CD4-positive, alpha-beta T cell (primary cell): ENCODE measurements at regions not wholly inside any gene's neighbourhood (a gene's known extent, or its start where the extent isn't known, plus 50 kb on each side); places are given as distances from the start of the nearest gene placed in this dataset.
A peak's percentile ranks its signal among the peaks of the same experiment; 100 is the strongest.

Experiments used
- ATAC-seq: fragments of 200-7000 bp; cut with Tn5 transposase; one replicate; pipeline ENCODE4 v1.10.0; 2022; ENCODE audit warnings: mild to moderate bottlenecking; ENCODE audit not compliant: poor library complexity
- CTCF ChIA-PET: fragments of 350-600 bp; sonication (Branson Sonifier 250); formaldehyde crosslinking; loops from one replicate; lab custom pipeline; 2021; ENCODE audit warnings: antibody characterized with exemption, inconsistent platforms; lab: Charles Lee
- POLR2A ChIA-PET: fragments of 350-600 bp; sonication (Branson Sonifier 250); formaldehyde crosslinking; loops from one replicate; lab custom pipeline; 2021; ENCODE audit warnings: antibody characterized with exemption, inconsistent platforms; lab: Charles Lee
- DNase-seq, 14 experiments: peaks; one replicate each; pipeline ENCODE4 v3.0.0-alpha.2; 2013 to 2020; ENCODE audit warnings: mixed read lengths in 2 of 14
- H3K27ac ChIP-seq, 2 donors: one replicate each; pipeline versions ENCODE4 v1.5.1 to v1.7.0; 2013; ENCODE audit warnings: low read length in 2 of 2, low read depth in 1 of 2, mild to moderate bottlenecking in 1 of 2
- H3K27me3 ChIP-seq, 2 experiments: 1 replicate in 1 of 2; 2 replicates in 1 of 2; pipeline versions ENCODE4 v1.6.1 to v1.7.0; 2013; ENCODE audit warnings: low read length in 2 of 2, control low read depth in 1 of 2, mild to moderate bottlenecking in 1 of 2, moderate library complexity in 1 of 2; ENCODE audit not compliant: insufficient read depth in 2 of 2, control insufficient read depth in 1 of 2
- H3K36me3 ChIP-seq: one replicate; pipeline ENCODE4 v1.6.1; 2013; ENCODE audit warnings: low read length, control low read depth; ENCODE audit not compliant: insufficient read depth
- H3K4me1 ChIP-seq: one replicate; pipeline ENCODE4 v1.6.1; 2013; ENCODE audit warnings: low read length, control low read depth; ENCODE audit not compliant: insufficient read depth
- H3K4me3 ChIP-seq: one replicate; pipeline ENCODE4 v1.5.1; 2013; ENCODE audit warnings: mild to moderate bottlenecking, low read length, moderate library complexity
- H3K9me3 ChIP-seq, 2 experiments: 1 replicate in 1 of 2; 2 replicates in 1 of 2; pipeline versions ENCODE4 v1.6.1 to v1.7.0; 2013; ENCODE audit warnings: low read length in 2 of 2, mild to moderate bottlenecking in 2 of 2, control low read depth in 1 of 2, moderate library complexity in 1 of 2; ENCODE audit not compliant: control insufficient read depth in 1 of 2, insufficient read depth in 1 of 2
- H3K27ac Mint-ChIP-seq: one replicate; pipeline ENCODE4 v1.8.0; 2020; ENCODE audit warnings: mixed read lengths
- H3K27me3 Mint-ChIP-seq: one replicate; pipeline ENCODE4 v1.8.0; 2021; ENCODE audit warnings: mixed read lengths
- H3K36me3 Mint-ChIP-seq: one replicate; pipeline ENCODE4 v1.8.0; 2021; ENCODE audit warnings: low read depth, mixed read lengths
- H3K4me1 Mint-ChIP-seq: one replicate; pipeline ENCODE4 v1.8.0; 2021; ENCODE audit warnings: low read depth, mixed read lengths
- H3K4me3 Mint-ChIP-seq: one replicate; pipeline ENCODE4 v1.8.0; 2020; ENCODE audit warnings: mild to moderate bottlenecking, mixed read lengths
- H3K9me3 Mint-ChIP-seq: one replicate; pipeline ENCODE4 v1.8.0; 2020; ENCODE audit warnings: mixed read lengths
- CTCF ChIP-seq: fragments of 200-600 bp; IDR thresholded peaks from one replicate; pipeline ENCODE4 v1.8.0; 2022; ENCODE audit warnings: antibody characterized with exemption, mild to moderate bottlenecking
- intact Hi-C, 2 experiments: fragments of 100-400 bp; cut with DNase I in 1 of 2; cut with micrococcal nuclease in 1 of 2; formaldehyde crosslinking; loops; one replicate each; pipeline versions ENCODE4 v1.15.1 to v1.9.0; 2023 to 2025; cut with DNase I, micrococcal nuclease

GRCh38 chr2:40955042-40955441, 503.2 kb upstream of the SLC8A1 start:
- Mint-ChIP-seq H3K27ac (no peak overlapping the region), H3K36me3 (no peaks in the 10 kb centered on the region), H3K4me3 (no peak overlapping the region), H3K9me3 (no peaks in the 10 kb centered on the region), H3K27me3 (no peaks in the 10 kb centered on the region), H3K4me1 (no peaks in the 10 kb centered on the region)
- Histone ChIP-seq H3K4me1 (no peaks in the 10 kb centered on the region), H3K4me3 (no peak overlapping the region), H3K36me3 (no peaks in the 10 kb centered on the region), H3K9me3 (no peaks in the 10 kb centered on the region), H3K27me3 (no peaks in the 10 kb centered on the region), H3K27ac (no peak overlapping the region)
- CTCF ChIA-PET, result no interaction called here
- intact Hi-C loops, result no loop called here
- no peak for DNase-seq
- no peak for ATAC-seq
- POLR2A ChIA-PET, result no interaction called here
- TF ChIP-seq CTCF, result no peak

- DNase-seq (no peak), ATAC-seq (no peak)
- H3K36me3 ChIP-seq, result no peaks in the 10 kb centered on the region
- ChIA-PET POLR2A (no interaction called here), CTCF (no interaction called here)
- no peaks in the 10 kb centered on the region for H3K36me3 Mint-ChIP-seq
- no peak for TF ChIP-seq CTCF
- H3K27ac Mint-ChIP-seq, result no peak overlapping the region
- intact Hi-C loops, result no loop called here
- no peaks in the 10 kb centered on the region for H3K27me3 Mint-ChIP-seq
- H3K4me3 ChIP-seq, result no peak overlapping the region
- no peaks in the 10 kb centered on the region for H3K9me3 Mint-ChIP-seq
- H3K4me1 Mint-ChIP-seq, result no peaks in the 10 kb centered on the region
- H3K4me3 Mint-ChIP-seq, result no peak overlapping the region
- no peaks in the 10 kb centered on the region for H3K27me3 ChIP-seq
- no peaks in the 10 kb centered on the region for H3K4me1 ChIP-seq
- H3K27ac ChIP-seq, result no peak overlapping the region
- no peaks in the 10 kb centered on the region for H3K9me3 ChIP-seq
Measured at GRCh38 chr2:40955635-40956034, 503.7 kb upstream of the SLC8A1 start.

DNA sequence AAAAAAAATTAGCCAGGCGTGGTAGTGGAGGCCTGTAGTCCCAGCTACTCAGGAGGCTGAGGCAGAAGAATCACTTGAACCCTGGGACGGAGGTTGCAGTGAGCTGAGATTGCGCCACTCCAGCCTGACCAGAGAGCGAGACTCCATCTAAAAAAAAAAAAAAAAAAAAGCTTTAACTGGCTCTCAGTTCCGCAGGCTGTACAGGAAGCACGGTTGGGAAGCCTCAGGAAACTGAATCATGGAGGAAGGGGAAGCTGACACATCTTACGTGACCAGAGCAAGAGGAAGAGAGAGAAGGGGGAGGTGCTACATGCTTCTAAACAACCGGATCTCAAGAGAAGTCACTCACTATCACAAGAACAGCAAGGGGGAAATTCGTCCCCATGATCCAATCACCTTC, 505.6 kb upstream of the SLC8A1 start:
- no peak for TF ChIP-seq CTCF
- Histone ChIP-seq H3K4me1 (no peaks in the 10 kb centered on the region), H3K9me3 (no peaks in the 10 kb centered on the region), H3K36me3 (no peaks in the 10 kb centered on the region), H3K27me3 (no peaks in the 10 kb centered on the region), H3K4me3 (no peak overlapping the region), H3K27ac (no peak overlapping the region)
- Mint-ChIP-seq H3K4me3 (no peak overlapping the region), H3K36me3 (no peaks in the 10 kb centered on the region), H3K27ac (no peak overlapping the region), H3K9me3 (no peaks in the 10 kb centered on the region), H3K4me1 (no peaks in the 10 kb centered on the region), H3K27me3 (no peaks in the 10 kb centered on the region)
- POLR2A ChIA-PET, result no interaction called here
- CTCF ChIA-PET, result no interaction called here
- intact Hi-C loops, result no loop called here
- no peak for ATAC-seq
- DNase-seq, result peak in 2 of 14 experiments; percentile 25 to 42
